Fibroblast of gingiva (primary cell): ENCODE measurements at regions not wholly inside any gene's neighbourhood (a gene's known extent, or its start where the extent isn't known, plus 50 kb on each side); places are given as distances from the start of the nearest gene placed in this dataset.
"Not testable (repeated sequence)": the region's sequence is repeated elsewhere in the genome, so short reads cannot be mapped to it uniquely, and the experiment has no call there.

Experiments used
- DNase-seq: peaks from one replicate; pipeline ENCODE4 v3.0.0-alpha.2; 2011; ENCODE audit warnings: low read depth

DNA sequence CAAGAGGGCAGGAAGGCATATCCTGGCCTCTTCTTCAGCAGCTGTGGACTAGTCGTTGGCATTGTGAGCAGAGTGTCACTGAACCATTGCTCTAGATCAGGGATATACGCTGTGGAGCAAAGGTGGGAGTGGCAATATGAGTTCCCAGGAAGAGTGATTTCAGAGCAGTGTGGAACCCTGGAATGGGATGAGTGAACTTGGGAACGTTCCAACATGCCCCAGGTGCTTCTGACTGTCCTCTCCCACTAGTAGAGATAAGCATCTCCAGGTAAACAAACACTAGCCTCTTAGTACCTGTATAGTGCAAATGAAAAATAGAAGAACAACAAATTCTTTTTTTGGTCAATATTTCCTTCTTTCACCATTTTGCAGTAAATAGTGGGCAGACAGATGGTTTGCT is 123.6 kb upstream of the VEPH1 start:
- no peak for DNase-seq

- DNase-seq, result no peak
Measured at GRCh38 chr3:157624801-157625200, 121.6 kb upstream of the VEPH1 start.

DNA sequence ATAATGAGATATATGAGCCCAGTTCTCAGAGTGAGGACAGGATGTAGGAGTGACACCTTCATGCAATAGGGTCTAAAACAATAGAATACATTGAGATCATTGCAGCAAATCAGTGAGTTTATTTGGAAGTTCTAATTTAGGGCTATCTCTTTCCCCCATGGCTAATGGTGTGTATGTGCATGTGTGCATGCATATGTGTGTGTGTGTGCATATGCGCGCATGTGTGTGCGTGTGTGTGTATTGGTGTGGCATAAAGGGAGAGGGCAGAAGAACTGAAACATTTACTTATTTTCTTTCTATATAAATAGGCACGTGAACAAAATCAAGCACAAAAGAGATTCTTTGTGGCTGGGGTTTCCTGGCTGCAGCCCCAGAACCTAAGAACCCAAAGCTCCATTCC is 115.7 kb upstream of the VEPH1 start:
- no peak for DNase-seq

- peak; percentile 63 for DNase-seq
Measured at GRCh38 chr3:157618075-157618760, 115.0 kb upstream of the VEPH1 start.

GRCh38 chr3:157614896-157615295 is 111.7 kb upstream of the VEPH1 start:
- no peak for DNase-seq

DNA sequence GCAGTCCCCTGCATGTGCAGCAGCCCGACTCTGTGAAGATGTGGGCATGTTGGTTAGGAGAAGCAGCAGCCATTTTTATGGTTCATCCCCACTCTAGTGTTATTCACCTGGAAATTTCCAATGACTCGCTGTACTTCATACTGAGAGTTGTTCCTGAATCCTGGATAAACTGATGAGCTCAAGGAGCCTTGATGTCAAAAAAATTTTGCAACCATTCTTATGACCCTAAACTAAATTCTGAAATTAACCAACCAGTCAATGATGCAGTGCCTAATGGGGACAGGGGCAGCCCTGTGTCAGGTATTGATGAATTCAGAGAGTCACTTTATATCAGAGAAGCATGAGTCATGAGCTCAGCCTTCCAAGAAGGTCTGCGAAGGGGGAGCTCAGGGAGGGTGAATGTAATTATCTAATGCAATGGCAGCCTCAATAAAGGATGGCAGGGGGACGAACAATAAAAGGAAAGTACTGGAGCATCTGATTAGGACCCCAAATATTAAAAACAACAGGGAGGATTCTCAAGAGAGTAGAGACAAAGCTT is 108.4 kb upstream of the VEPH1 start:
- no peak for DNase-seq

DNA sequence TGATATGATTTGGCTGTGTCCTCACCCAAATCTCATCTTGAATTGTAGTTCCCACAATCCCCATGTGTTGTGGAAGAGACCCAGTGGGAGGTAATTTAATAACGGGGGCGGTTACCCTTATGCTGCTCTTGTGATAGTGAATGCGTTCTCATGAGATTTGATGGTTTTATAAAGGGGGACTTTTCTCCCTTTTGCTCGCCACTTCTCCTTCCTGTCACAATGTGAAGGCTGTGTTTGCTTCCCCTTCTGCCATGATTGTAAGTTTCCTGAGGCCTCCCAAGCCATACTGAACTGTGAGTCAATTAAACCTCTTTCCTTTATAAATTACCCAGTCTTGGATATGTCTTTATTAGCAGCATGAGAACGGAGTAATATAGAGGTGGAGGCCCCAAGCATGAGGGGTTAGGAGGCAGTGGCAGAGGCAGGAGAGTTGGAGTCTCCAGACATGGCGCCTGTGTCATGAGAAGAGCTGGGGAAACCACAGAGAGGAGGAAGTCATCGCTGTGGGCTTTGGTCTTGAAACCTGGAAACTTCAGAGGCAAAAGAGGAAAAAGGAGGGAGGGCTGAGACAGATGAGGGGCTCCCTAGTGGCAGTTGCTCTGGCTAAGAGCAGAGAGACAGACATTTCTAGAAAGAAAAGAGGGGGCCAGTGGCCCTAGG is 107.8 kb upstream of the VEPH1 start:
- DNase-seq, result no peak

- DNase-seq, result no peak
Measured at GRCh38 chr3:157607826-157608405, 104.7 kb upstream of the VEPH1 start.

- DNase-seq, result no peak
Measured at GRCh38 chr3:157606852-157607197, 103.6 kb upstream of the VEPH1 start.

DNA sequence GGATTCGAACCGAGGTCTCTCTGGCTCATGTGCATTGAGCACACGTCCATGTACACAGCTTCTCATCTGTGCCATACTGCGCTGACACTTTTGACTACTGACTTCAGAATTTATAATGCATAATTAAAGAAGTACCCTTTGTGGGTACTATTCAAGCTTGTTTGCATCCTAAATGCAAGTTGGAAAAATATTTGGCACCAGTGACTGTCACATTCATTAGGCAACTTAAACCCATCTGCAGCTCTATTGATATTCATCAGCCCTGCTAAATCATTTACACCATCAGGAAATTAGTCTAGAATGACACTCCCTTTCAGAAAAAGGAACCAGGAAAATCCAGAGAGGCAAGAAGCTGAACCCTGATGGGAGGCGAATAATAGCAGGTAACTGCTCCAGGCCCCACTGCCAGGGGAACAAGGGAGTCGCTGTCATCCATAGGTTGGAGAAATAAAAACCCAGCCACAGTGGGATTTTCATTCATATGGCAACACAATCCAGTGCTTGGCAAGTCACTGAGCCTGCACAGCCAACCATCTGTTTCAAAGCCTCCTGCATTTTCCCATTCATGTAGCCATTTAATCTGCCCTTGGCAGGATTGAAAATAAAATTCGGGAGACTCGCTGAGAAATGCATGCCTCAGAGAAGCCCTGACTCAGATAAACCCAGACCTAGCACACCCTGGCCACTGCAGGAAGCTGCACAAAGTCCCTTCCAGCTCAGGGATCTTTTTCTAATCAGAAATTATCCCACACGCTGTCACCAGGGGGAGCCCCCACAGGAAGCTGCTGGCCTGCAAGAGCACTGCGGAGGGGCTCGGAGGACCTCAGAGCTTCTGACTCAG is 103.0 kb upstream of the VEPH1 start:
- peak; percentile 67 for DNase-seq

DNA sequence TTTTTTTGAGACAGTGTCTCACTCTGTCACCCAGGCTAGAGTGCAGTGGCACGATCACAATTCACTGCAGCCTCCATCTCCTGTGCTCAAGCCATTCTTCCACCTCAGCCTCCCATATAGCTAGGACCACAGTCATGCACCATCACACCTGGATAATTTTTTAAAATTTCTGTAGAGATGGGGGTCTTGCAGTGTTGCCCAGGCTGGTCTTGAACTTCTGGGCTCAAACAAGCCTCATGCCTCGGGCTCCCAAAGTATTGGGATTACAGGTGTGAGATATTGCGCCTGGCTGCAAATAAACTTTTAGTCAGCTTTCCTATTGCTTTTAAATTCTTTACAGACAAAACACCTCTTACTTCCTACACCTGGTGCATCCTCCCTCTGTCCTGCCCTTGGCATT is 102.1 kb upstream of the VEPH1 start:
- DNase-seq, result no peak

DNA sequence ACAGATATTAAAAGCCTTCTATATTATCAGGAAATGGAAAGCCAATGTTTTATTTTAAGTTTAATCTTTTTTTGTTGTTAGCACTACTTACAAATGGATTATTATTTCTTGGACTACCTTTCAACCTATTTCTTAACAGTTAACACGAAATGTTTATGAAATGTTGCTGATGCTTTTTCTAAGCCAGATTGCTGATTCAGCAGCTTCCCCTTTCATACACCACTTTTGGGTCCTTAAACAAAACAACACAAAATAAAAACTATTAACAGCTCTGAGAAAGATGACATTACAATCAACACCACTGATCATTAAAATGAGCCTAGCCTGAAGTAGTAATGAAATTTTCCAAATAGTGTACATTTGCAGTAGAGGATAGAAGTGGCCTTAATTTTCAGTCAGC is 99.2 kb upstream of the VEPH1 start:
- no peak for DNase-seq

DNA sequence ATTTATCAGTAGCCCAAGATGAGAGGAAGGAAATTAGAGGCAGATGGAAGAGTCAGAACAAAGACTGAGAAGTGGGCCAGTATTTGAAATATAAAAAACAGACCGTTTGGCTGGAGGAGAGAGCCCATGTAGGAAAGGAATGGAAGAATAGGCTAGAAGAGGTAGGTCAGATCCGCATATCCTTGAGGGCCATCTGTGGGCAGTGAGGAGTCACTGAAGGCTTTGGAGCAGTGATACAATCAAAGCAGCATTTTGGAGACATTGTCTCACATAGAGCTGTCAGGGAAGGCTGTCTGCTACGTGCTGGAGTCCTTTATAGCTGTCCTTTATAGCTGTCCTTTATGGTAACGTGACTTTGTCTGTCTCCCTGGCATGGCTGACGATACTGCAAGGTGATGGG is 92.0 kb upstream of the VEPH1 start:
- no peak for DNase-seq

- DNase-seq, result no peak
Measured at GRCh38 chr3:157594413-157594812, 91.2 kb upstream of the VEPH1 start.

DNA sequence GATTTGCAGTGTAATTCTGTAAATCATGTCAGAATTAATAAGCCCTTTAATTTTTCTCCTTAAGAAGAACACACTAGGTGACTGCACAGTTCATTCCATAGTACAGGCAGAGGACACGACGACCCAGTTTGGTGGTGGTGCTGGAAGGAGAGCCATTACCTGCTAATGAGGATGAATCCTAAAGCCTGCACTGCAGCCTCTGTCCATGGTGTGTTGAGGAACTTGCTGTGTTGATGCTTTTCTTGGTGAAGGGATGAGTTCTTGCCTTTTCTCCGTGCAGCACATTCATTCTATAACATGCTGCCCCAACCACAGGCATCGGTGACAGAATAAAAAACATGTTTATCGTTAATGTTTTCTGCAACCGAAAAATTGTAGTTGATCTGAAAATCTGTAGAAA is 89.6 kb upstream of the VEPH1 start:
- DNase-seq, result no peak

GRCh38 chr3:157590273-157590672 is 87.1 kb upstream of the VEPH1 start:
- no peak for DNase-seq

DNA sequence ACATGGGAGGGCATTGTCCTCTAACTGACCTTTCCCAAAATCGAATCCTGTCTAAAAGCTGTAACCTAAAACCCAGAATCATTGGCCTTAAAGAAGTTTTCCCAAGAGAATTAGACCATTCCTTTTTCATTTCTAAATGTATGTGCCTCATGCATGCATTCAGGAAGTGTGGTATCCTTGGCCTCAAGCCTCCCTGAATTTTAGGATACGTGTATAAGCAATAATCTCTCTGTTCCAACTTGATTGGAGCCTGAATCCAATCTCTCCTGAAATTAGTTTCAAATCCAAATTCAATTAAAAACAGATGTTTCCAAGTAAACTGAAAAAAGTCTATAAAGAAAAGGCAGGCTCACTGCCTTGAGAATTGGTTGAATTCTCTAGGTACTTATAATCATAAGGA is 86.0 kb upstream of the VEPH1 start:
- DNase-seq, result peak; percentile 6

DNA sequence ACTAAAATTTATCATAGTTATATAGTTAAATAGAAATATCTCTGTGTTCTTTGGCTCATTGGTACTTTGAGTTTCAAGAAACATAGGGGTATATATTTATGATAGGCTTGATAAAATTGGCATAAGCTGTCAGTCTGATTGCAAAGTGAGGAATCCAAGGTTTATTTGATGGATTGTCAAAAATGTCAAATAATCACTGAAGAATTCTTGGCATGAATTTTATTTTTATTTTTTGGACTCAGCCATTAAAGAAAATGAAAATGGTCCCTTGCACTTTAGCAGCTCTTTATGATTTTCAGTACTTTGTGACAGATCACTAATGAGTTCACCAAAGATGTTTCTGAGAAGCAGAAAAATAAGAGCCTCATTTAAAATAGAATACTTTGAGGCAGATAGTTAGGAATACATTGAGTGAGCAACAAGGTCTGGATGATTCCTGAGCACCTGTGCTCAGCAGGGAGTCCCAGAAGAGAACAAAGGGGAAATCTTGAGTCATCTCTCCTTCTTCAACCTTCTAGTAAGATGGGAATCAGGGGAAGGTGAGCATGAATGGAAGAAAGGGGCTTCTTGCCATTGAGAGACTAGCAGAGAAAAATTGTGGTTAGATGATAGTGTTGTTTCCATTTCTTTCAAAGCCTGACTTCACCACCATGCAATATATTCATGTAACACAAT is 85.3 kb upstream of the VEPH1 start:
- DNase-seq, result no peak

DNA sequence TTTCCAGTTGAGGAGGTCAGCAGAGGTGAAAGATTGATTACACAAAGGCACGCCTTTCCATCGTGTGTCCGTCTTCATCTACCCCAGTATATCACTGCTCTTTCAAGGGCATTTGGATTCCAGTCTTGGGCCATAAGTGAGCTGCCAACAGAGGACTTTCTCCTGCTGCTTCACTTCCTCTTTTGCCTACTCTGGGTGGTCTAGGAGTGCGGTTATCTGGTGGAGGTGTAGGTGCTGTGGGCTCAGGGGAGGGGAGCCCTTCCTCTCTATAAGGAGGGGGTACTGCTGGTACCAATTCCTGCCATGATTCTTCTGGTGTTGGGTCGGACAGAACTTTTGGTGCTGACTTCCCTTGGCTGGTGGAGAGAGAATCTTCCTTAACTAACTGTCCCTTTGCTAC is 83.1 kb upstream of the VEPH1 start:
- DNase-seq, result no peak

GRCh38 chr3:157585386-157585785 is 82.2 kb upstream of the VEPH1 start:
- no peak for DNase-seq

DNA sequence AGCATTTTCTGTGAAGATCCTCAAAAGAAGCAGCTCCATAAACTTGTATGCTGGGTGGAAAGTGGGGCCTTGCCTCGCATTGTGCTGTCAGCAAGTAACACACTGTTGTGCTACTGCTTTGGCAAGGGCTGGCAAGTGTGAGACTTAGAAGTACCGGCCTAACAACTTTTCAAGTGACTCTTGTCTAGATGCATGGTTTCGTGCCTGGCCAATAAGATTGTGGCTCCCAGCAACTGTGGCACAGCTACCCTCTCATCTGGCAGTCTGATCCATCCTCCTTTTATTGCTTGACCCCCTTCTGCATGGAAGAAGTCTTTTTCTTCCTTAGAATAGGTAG is 79.4 kb upstream of the VEPH1 start:
- DNase-seq, result no peak

DNA sequence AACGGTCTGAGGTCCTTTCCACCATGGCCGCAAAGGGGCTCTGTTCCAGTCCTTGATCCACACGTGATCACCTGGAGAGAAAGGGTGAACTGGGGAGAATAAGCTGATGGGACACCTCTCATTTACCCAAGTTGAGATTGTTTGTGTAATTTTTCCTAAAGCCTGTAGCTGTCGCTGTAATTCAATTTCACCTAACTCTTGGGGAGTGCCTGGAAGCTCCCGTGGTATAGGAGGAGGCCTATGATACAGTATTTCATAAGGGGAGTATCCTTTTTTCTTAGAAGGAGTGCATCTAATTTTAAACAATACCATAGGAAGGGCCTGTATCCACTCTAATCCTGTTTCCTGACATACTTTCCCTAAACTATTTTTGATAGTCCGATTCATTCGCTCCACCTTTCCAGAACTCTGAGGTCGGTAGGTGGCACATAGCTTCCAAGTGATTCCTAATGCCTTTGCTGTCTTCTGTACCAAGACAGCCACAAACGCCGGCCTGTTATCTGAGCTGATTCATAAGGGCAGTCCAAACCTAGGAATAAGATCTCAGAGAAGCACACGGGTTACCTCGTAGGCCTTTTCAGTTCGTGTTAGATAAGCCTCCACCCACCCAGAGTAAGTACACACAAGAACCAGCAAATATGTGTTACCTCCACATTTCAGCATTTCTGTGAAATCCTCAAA is 78.9 kb upstream of the VEPH1 start:
- not testable (repeated sequence) for DNase-seq
